SJCRH30 (cell line): ENCODE measurements at regions not wholly inside any gene's neighbourhood (a gene's known extent, or its start where the extent isn't known, plus 50 kb on each side); places are given as distances from the start of the nearest gene placed in this dataset.
A peak's percentile ranks its signal among the peaks of the same experiment; 100 is the strongest.

ENCODE experiments used
- DNase-seq, 2 experiments: peaks; one replicate each; pipeline ENCODE4 v3.0.0-alpha.2; 2015 to 2020
- H3K27ac ChIP-seq: fragments of 250-450 bp; sonication (Bioruptor Pico); 2 replicates; pipeline ENCODE4 v1.5.1; 2020; ENCODE audit warnings: mild to moderate bottlenecking, moderate library complexity
- H3K27me3 ChIP-seq: fragments of 250-450 bp; sonication (Bioruptor Pico); 2 replicates; pipeline ENCODE4 v1.5.1; 2020; ENCODE audit warnings: mild to moderate bottlenecking, moderate library complexity
- H3K36me3 ChIP-seq: fragments of 250-450 bp; sonication (Bioruptor Pico); 2 replicates; pipeline ENCODE4 v1.5.1; 2020; ENCODE audit warnings: mild to moderate bottlenecking, moderate library complexity
- H3K4me1 ChIP-seq: fragments of 250-450 bp; sonication (Bioruptor Pico); 2 replicates; pipeline ENCODE4 v1.5.1; 2020; ENCODE audit warnings: mild to moderate bottlenecking, moderate library complexity
- H3K4me3 ChIP-seq: fragments of 250-450 bp; sonication (Bioruptor Pico); 2 replicates; pipeline ENCODE4 v1.5.1; 2020; ENCODE audit warnings: mild to moderate bottlenecking, moderate library complexity
- H3K9me3 ChIP-seq: fragments of 250-450 bp; sonication (Bioruptor Pico); replicated peaks from 2 replicates; pipeline ENCODE4 v1.5.1; 2020; ENCODE audit warnings: mild to moderate bottlenecking, moderate library complexity

GRCh38 chr6:120010075-120010474, 660.5 kb upstream of the MAN1A1 start:
- Histone ChIP-seq H3K27me3 (no peaks in the 10 kb centered on the region), H3K4me3 (no peak overlapping the region), H3K4me1 (no peaks in the 10 kb centered on the region), H3K9me3 (peaks cover 4% of the 10 kb centered on the region; the same call in 1 of the 2 replicates), H3K36me3 (no peaks in the 10 kb centered on the region), H3K27ac (no peak overlapping the region)
- no peak for DNase-seq

GRCh38 chr6:120005292-120005976, 655.9 kb upstream of the MAN1A1 start:
- H3K27me3 ChIP-seq = no peaks in the 10 kb centered on the region
- H3K27ac ChIP-seq = peak overlapping the region; percentile 4; the same call in 1 of the 2 replicates
- H3K4me3 ChIP-seq = peak overlapping the region; percentile 67
- H3K9me3 ChIP-seq = peaks cover 4% of the 10 kb centered on the region; the same call in 1 of the 2 replicates
- no peaks in the 10 kb centered on the region for H3K4me1 ChIP-seq
- H3K36me3 ChIP-seq = no peaks in the 10 kb centered on the region
- DNase-seq = peak; percentile 63 to 83

- Histone ChIP-seq H3K36me3 (no peaks in the 10 kb centered on the region), H3K27ac (no peak overlapping the region), H3K4me3 (no peak overlapping the region), H3K4me1 (no peaks in the 10 kb centered on the region), H3K9me3 (no peaks in the 10 kb centered on the region), H3K27me3 (no peaks in the 10 kb centered on the region)
- DNase-seq = no peak
Observed at GRCh38 chr6:119986934-119987549, 637.5 kb upstream of the MAN1A1 start.

- H3K4me3 ChIP-seq = no peak overlapping the region
- DNase-seq = peak in 1 of 2 experiments; percentile 8
Observed at GRCh38 chr6:119985952-119986736, 636.6 kb upstream of the MAN1A1 start.

GRCh38 chr6:119980802-119981201, 631.2 kb upstream of the MAN1A1 start:
- no peaks in the 10 kb centered on the region for H3K9me3 ChIP-seq
- H3K4me1 ChIP-seq = 0 out of 2 replicates have a peak, but pooled peaks cover 5% of the 10 kb centered on the region
- no peak for DNase-seq
- no peak overlapping the region for H3K27ac ChIP-seq
- H3K4me3 ChIP-seq = no peak overlapping the region
- H3K36me3 ChIP-seq = no peaks in the 10 kb centered on the region
- no peaks in the 10 kb centered on the region for H3K27me3 ChIP-seq

More at GRCh38 chr6:119985952-119986736, 636.6 kb upstream of the MAN1A1 start:
- Histone ChIP-seq H3K27ac (no peak overlapping the region), H3K36me3 (no peaks in the 10 kb centered on the region), H3K27me3 (no peaks in the 10 kb centered on the region), H3K4me1 (no peaks in the 10 kb centered on the region), H3K9me3 (no peaks in the 10 kb centered on the region)

- H3K27me3 ChIP-seq = no peaks in the 10 kb centered on the region
- H3K36me3 ChIP-seq = no peaks in the 10 kb centered on the region
- H3K4me3 ChIP-seq = no peak overlapping the region
- H3K4me1 ChIP-seq = 0 out of 2 replicates have a peak, but pooled peaks cover 5% of the 10 kb centered on the region
- no peaks in the 10 kb centered on the region for H3K9me3 ChIP-seq
- peak; percentile 9 to 55 for DNase-seq
- H3K27ac ChIP-seq = peak overlapping the region; percentile 53
Observed at GRCh38 chr6:119979862-119980261, 630.3 kb upstream of the MAN1A1 start.

GRCh38 chr6:119978274-119978889, 628.8 kb upstream of the MAN1A1 start:
- peak; percentile 12 to 38 for DNase-seq
- Histone ChIP-seq H3K27me3 (no peaks in the 10 kb centered on the region), H3K4me3 (no peak overlapping the region), H3K36me3 (no peaks in the 10 kb centered on the region), H3K9me3 (no peaks in the 10 kb centered on the region), H3K27ac (peak overlapping the region; percentile 53), H3K4me1 (0 out of 2 replicates have a peak, but pooled peaks cover 5% of the 10 kb centered on the region)

- DNase-seq = no peak
Observed at GRCh38 chr6:119974430-119975159, 625.0 kb upstream of the MAN1A1 start.

GRCh38 chr6:119966484-119966883, 616.9 kb upstream of the MAN1A1 start:
- peak in 1 of 2 experiments; percentile 18 for DNase-seq
- Histone ChIP-seq H3K9me3 (no peaks in the 10 kb centered on the region), H3K4me3 (no peak overlapping the region), H3K27me3 (no peaks in the 10 kb centered on the region), H3K4me1 (no peaks in the 10 kb centered on the region), H3K36me3 (no peaks in the 10 kb centered on the region), H3K27ac (no peak overlapping the region)

More at GRCh38 chr6:119974430-119975159, 625.0 kb upstream of the MAN1A1 start:
- Histone ChIP-seq H3K4me3 (no peak overlapping the region), H3K27ac (no peak overlapping the region), H3K36me3 (no peaks in the 10 kb centered on the region), H3K4me1 (0 out of 2 replicates have a peak, but pooled peaks cover 5% of the 10 kb centered on the region), H3K27me3 (no peaks in the 10 kb centered on the region), H3K9me3 (no peaks in the 10 kb centered on the region)

- Histone ChIP-seq H3K36me3 (no peaks in the 10 kb centered on the region), H3K27ac (no peak overlapping the region), H3K9me3 (no peaks in the 10 kb centered on the region), H3K27me3 (no peaks in the 10 kb centered on the region), H3K4me1 (no peaks in the 10 kb centered on the region), H3K4me3 (no peak overlapping the region)
- no peak for DNase-seq
Observed at GRCh38 chr6:119965900-119966299, 616.3 kb upstream of the MAN1A1 start.

GRCh38 chr6:119965008-119965407, 615.4 kb upstream of the MAN1A1 start:
- DNase-seq = no peak
- H3K36me3 ChIP-seq = no peaks in the 10 kb centered on the region
- H3K27me3 ChIP-seq = no peaks in the 10 kb centered on the region
- H3K27ac ChIP-seq = no peak overlapping the region
- no peak overlapping the region for H3K4me3 ChIP-seq
- H3K9me3 ChIP-seq = no peaks in the 10 kb centered on the region
- H3K4me1 ChIP-seq = no peaks in the 10 kb centered on the region

GRCh38 chr6:119962505-119962904, 612.9 kb upstream of the MAN1A1 start:
- Histone ChIP-seq H3K27me3 (no peaks in the 10 kb centered on the region), H3K4me3 (no peak overlapping the region), H3K36me3 (no peaks in the 10 kb centered on the region), H3K4me1 (no peaks in the 10 kb centered on the region), H3K9me3 (no peaks in the 10 kb centered on the region), H3K27ac (no peak overlapping the region)
- no peak for DNase-seq

- no peak overlapping the region for H3K4me3 ChIP-seq
- DNase-seq = no peak
Observed at GRCh38 chr6:119961450-119961849, 611.9 kb upstream of the MAN1A1 start.

GRCh38 chr6:119960456-119960855, 610.9 kb upstream of the MAN1A1 start:
- no peaks in the 10 kb centered on the region for H3K36me3 ChIP-seq
- DNase-seq = no peak
- H3K4me3 ChIP-seq = no peak overlapping the region
- no peaks in the 10 kb centered on the region for H3K4me1 ChIP-seq
- no peak overlapping the region for H3K27ac ChIP-seq
- no peaks in the 10 kb centered on the region for H3K27me3 ChIP-seq
- no peaks in the 10 kb centered on the region for H3K9me3 ChIP-seq

More at GRCh38 chr6:119961450-119961849, 611.9 kb upstream of the MAN1A1 start:
- no peaks in the 10 kb centered on the region for H3K9me3 ChIP-seq
- H3K27ac ChIP-seq = no peak overlapping the region
- H3K27me3 ChIP-seq = no peaks in the 10 kb centered on the region
- no peaks in the 10 kb centered on the region for H3K4me1 ChIP-seq
- H3K36me3 ChIP-seq = no peaks in the 10 kb centered on the region
